ENCODE measurements at regions not wholly inside any gene's neighbourhood (a gene's known extent, or its start where the extent isn't known, plus 50 kb on each side); places are given as distances from the start of the nearest gene placed in this dataset.

GRCh38 chr5:86127696-86128095, 490.0 kb upstream of the COX7C start:
- no peak for DNase-seq (ENCODE audit: low read depth)
- TF ChIP-seq CTCF (IDR thresholded peaks at IDR 0.05; ENCODE audit: low read length, missing control alignments): no peak
- no peak overlapping the region for H3K4me3 ChIP-seq (replicated peaks; ENCODE audit: low read depth, low read length)

GRCh38 chr5:86129009-86129408, 488.7 kb upstream of the COX7C start:
- no peak for TF ChIP-seq CTCF (IDR thresholded peaks at IDR 0.05; ENCODE audit: low read length, missing control alignments)
- no peak for DNase-seq (ENCODE audit: low read depth)
- no peak overlapping the region for H3K4me3 ChIP-seq (replicated peaks; ENCODE audit: low read depth, low read length)

GRCh38 chr5:86137297-86137696, 480.4 kb upstream of the COX7C start:
- DNase-seq (ENCODE audit: low read depth): no peak
- H3K4me3 ChIP-seq (replicated peaks; ENCODE audit: low read depth, low read length): no peak overlapping the region
- no peak for TF ChIP-seq CTCF (IDR thresholded peaks at IDR 0.05; ENCODE audit: low read length, missing control alignments)

- no peak for TF ChIP-seq CTCF (IDR thresholded peaks at IDR 0.05; ENCODE audit: low read length, missing control alignments)
- DNase-seq (ENCODE audit: low read depth): no peak
- no peak overlapping the region for H3K4me3 ChIP-seq (replicated peaks; ENCODE audit: low read depth, low read length)
Observed at GRCh38 chr5:86143837-86144236, 473.9 kb upstream of the COX7C start.

- DNase-seq (ENCODE audit: low read depth): no peak
- no peak for TF ChIP-seq CTCF (IDR thresholded peaks at IDR 0.05; ENCODE audit: low read length, missing control alignments)
- no peak overlapping the region for H3K4me3 ChIP-seq (replicated peaks; ENCODE audit: low read depth, low read length)
Observed at GRCh38 chr5:86152988-86153560, 464.7 kb upstream of the COX7C start.

GRCh38 chr5:86155796-86156195, 461.9 kb upstream of the COX7C start:
- DNase-seq (ENCODE audit: low read depth): no peak
- no peak overlapping the region for H3K4me3 ChIP-seq (replicated peaks; ENCODE audit: low read depth, low read length)
- TF ChIP-seq CTCF (IDR thresholded peaks at IDR 0.05; ENCODE audit: low read length, missing control alignments): no peak

GRCh38 chr5:86170194-86170593, 447.5 kb upstream of the COX7C start:
- no peak for TF ChIP-seq CTCF (IDR thresholded peaks at IDR 0.05; ENCODE audit: low read length, missing control alignments)
- no peak overlapping the region for H3K4me3 ChIP-seq (replicated peaks; ENCODE audit: low read depth, low read length)
- DNase-seq (ENCODE audit: low read depth): no peak
